NCI-H2196 treated with DMSO at 0.1 percent for 48 hours (cell line): ENCODE measurements at regions not wholly inside any gene's neighbourhood (a gene's known extent, or its start where the extent isn't known, plus 50 kb on each side); places are given as distances from the start of the nearest gene placed in this dataset.

ENCODE experiments used
- DNase-seq: peaks from one replicate; lab custom pipeline; 2025; ENCODE audit not compliant: unreplicated experiment; lab: John Stamatoyannopoulos, UW

DNA sequence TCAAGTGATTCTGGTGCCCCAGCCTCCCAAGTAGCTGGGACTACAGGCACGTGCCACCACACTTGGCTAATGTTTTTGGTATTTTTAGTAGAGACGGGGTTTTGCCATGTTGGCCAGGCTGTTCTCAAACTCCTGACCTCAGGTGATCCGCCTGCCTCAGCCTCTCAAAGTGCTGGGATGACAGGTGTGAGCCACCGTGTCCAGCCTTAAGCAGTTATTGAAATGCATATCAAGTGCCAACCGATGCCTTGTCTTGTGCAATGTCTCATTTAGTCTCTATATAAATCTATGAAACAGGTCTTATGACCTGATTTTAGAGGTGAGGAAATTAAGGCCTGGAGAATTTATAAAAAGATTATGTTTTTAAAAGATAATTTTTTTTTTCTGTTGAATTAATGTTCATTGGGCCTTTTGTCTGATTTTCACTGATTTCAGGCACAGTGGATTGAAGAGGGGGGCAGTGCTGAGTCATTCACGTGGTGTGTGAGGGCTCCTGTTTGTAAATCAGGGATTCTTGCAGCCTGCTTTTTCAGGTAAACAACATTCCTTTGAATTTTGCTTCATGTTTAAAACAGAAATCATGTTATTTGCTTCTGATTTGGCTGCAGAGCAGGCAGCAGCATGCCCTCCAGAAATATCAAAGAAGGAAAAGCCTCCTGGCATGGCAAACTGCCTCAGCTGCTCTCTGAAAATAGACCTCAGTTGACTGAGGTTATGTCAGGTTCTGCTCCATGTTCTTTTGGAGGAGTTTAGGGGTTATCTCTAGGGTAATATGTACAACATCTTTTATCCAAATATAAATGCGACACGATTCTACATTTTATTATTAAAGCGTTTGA lies 407.0 kb upstream of the RGMA start:
- no peak for DNase-seq

GRCh38 chr15:93493172-93493571 lies 404.2 kb upstream of the RGMA start:
- DNase-seq, result no peak

DNA sequence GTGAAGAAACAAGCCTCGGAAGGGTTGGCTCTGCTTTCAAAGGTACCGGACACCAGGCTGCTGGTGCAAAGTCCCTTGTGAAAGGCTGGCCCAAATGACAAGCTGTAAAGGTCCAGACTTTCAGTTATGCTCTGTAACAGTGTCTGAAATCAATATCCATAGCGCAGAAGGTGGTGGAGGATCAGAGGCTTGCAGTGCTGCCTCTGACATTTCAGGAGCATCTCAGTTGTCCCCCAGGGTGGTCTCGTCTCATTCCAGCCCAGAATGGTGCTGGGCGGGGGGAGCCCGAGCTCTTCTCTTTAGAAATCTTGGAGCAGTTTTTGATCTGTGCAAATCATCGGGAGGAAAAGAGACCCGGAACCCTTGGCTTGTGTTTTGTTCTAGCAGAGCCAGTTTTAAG lies 402.3 kb upstream of the RGMA start:
- DNase-seq, result no peak

DNA sequence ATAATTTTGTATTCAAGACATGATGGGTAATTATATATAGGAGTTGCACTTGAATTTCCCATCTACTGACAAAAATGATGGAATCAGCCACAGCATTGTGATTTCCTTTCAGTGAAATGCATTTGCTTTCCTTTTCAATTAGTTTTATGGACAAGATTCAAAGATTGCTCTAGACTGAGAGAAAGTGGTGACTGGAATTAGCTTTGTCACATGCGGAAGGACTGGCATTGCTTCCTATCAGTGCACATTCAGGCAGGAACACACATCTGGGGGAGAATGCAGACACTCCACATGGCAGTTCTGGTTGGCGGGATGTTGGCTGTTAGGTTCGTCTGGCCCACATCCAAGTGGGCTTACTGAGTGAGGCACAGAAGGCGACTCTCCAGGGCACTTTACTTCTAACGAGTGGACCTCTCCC lies 399.3 kb upstream of the RGMA start:
- no peak for DNase-seq

DNA sequence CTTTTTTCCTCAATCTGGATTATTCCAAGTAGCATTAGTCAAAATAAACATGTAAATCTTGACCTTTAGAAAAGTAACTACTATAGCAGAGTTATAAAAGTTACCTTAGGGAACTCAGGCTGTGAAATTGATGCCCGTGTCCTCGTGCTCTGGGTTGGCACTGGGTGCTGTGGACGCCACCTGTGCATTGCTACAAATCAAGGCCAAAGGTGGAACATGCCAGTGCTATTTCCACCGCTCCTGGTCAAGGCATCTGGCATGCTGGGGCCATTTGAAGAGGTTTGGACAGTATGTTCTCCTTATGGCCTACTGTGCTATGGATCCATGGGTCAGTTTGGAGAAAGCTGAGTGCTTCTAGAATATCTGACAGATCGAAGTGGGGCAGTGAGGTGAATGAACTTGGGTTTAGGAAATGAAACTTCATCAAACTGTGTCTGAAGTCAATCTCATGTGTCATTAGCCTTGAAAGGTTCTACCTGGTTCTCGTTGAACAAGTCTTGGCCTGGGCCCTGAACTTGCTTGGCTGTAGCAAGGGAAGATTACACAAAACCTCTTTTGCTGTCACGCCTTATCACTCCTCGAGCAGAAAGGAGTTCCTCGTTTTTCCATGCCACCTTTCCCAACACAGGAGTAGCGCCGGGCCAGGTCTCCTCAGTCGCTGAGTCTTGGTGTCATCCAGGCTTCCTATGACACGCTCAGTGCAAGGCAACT lies 397.6 kb upstream of the RGMA start:
- DNase-seq, result no peak

DNA sequence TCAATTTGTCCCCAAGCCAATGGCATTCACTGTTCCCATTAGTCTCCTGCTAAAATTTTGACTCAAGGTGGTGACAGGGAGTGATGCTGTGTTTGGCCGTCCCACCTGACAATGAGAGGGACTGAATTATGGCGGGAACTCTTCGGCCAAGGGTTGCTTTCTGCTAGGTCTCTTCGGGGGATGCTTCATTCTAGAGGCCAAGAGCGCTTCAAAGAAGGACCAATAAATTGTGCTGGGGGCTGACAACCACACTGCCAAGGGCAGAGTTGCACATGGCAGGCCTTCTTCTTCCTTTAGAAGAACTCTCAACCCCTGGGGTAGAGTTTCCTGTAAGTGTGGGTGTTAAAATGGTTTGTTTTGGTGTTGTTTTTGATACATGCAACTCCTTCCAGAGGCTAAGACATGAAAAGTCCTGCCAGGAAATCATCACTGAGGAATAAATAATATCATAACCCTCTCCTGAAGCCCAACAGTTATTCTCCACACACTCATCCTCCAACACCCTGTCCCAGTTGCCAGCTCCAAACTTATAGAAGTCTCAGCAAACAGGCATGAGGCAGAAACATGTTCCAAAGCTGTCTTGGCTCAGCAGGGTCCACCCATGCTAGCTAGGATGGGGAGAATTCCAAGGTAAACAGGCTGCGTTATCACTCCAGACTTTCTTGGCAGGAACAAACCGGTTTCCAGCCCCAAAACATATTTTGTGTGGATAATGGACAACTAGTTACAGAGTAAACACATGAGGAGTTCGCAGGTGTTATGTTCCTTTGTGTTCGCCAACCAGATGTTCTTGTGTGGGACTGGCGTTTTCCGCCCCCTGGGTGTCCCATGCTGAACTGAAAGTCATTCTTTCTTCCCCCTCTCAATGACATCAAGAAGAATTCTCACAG lies 396.7 kb upstream of the RGMA start:
- no peak for DNase-seq

GRCh38 chr15:93483923-93484322 lies 394.9 kb upstream of the RGMA start:
- no peak for DNase-seq

GRCh38 chr15:93482731-93483130 lies 393.7 kb upstream of the RGMA start:
- no peak for DNase-seq

- DNase-seq, result no peak
Observed at GRCh38 chr15:93479715-93480114, 390.7 kb upstream of the RGMA start.

GRCh38 chr15:93478947-93479346 lies 389.9 kb upstream of the RGMA start:
- DNase-seq, result no peak

DNA sequence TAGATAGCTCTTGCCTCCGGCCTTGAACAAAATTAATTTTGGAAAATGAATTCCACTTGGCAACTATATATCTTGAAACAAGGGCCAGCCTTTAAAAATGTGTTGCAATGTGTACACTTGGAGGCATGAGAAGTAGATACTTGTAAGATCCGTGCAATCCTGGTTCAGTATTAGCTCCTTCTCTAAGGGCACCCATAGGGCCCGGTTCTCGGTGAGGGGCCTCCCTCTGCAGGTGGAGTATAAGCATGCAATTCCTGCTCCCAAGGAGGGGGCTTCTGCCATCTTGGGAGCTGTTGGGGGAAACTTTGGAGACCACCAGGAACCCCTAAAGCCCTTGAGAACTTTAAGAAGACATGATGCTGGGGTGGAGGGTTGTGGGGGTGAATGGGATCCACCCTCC lies 388.7 kb upstream of the RGMA start:
- DNase-seq, result no peak

- no peak for DNase-seq
Observed at GRCh38 chr15:93477188-93477587, 388.2 kb upstream of the RGMA start.

- no peak for DNase-seq
Observed at GRCh38 chr15:93476491-93477177, 387.6 kb upstream of the RGMA start.

GRCh38 chr15:93474728-93475127 lies 385.7 kb upstream of the RGMA start:
- no peak for DNase-seq

DNA sequence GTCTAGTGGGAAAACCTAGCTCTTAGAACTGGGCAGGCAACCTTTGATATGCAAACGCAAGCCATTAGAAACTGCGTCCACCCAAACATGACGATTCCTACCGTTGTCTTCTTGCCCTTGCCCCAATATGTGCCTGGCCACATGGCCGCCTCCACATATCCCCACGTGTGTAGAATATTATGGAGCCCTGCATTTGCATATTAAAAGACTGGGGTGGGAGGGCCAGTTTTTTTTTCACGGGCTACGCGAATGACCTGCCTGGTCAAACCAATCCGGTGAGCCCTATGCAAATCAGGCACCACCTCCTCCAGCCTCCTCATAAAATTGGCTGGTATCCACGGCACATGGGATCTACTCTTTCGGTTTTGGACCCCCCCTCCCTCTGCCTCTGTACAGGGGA lies 381.0 kb upstream of the RGMA start:
- DNase-seq, result no peak

DNA sequence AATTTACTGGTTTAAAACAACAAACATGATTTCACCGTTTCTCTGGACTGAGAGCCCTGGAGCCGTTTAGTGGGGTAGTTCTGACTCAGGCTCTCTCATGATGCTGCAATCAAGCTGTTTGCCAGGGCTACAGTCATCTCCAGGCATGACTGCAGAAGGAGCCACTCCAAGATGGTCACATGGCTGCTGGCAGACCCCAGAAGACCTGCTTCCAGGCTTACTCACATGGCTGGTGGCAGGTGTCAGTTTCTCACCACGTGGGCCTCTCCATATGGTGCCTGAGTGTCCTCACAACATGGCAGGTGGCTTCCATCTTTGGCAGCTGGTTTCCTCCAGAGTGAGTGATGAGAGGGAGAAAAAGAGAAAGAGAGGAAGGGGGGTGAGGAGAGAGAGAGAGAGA lies 378.3 kb upstream of the RGMA start:
- DNase-seq, result no peak

- DNase-seq, result no peak
Observed at GRCh38 chr15:93466380-93466779, 377.4 kb upstream of the RGMA start.

GRCh38 chr15:93462690-93463089 lies 373.7 kb upstream of the RGMA start:
- no peak for DNase-seq

DNA sequence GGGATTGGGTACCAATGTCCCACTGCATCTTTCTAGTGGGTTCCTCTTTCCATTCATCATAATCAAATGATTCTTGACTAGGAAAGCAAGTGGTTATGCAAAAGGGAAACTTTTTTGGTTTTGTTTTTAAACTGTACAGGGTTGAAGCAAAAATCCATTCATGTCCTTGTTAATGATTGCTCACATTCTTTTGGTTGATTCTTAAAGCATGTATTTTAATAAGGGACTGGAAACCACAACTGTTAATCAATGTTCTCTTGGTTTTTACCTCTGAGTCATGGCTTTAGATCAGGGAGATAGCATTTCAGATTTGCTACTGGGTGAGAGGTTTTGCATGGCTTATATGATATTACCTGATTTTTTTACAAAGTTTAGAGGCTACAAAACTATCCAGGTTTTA lies 371.7 kb upstream of the RGMA start:
- no peak for DNase-seq

- DNase-seq, result no peak
Observed at GRCh38 chr15:93459396-93459795, 370.4 kb upstream of the RGMA start.

DNA sequence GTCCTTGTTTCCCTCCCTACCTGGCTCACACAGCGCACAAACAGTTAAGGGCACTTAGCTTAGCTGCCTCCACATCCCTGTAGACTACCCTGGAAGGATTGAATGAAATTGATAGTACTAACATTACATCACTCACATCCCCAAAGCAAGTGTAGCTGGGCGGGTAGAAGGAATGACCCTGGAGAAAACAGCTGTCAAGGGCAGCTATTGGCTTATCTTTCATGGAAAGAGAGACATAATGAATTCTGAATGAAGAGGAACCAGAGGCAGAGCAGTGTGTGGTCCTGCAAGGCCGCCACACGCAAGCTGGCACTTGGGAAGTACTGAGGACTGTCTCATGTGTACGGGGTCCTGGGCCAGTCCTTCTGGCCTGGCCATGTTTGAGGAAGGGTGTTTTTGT lies 369.6 kb upstream of the RGMA start:
- DNase-seq, result no peak
